ENCODE measurements at regions not wholly inside any gene's neighbourhood (a gene's known extent, or its start where the extent isn't known, plus 50 kb on each side); places are given as distances from the start of the nearest gene placed in this dataset.

DNA sequence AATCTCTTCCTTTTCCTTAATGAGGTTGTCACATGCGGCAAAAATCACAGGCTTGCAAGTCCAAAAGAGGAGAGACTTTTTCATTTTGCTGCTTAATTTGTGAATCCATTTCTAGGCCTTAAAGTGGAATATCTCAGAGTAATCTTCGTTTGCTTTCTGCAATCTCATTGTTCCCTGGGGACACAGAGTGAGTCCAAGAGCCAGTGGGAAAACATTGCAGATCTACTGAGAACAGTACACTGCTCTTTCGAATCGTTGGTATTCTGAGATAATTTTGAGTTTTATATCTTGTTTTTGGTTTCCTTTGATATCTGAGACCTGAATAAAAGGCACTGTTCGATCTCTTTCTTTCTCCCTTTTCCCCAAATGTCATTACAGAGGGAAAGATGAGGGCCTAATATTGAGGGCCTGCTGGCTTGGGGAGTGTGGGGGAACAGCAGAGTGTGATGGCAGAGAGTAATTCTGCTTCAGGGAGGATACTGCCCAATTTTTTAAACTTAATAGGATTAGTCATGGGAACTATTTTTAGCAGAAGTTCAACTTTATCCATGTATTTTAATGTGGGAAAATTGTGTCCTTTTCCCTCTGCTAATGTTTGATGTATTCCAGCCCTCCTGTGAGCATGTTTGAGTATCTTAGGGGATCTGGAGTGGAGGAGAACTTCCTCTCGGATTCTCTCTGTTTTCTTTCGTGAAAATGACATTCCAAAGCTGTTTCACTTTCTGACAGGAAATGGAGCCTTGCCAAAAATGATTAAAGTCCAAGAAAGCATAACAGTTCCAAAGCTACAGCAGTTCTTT, 418.2 kb upstream of the ZEB2 start (continued):
- TF ChIP-seq ZNF565 (CRISPR knock-in tag; conservative IDR thresholded peaks at IDR 0.05; ENCODE audit: low read depth) (no peak), BACH2 (CRISPR knock-in tag; IDR thresholded peaks at IDR 0.05; ENCODE audit: borderline replicate concordance) (no peak), ZFP30 (CRISPR knock-in tag; IDR thresholded peaks at IDR 0.05) (no peak), CSDC2 (CRISPR knock-in tag; IDR thresholded peaks at IDR 0.05) (no peak), PATZ1 (CRISPR knock-in tag; IDR thresholded peaks at IDR 0.05; ENCODE audit: borderline replicate concordance) (peak; percentile 64; the same call in 1 of the 2 replicates), ARNTL (CRISPR knock-in tag; IDR thresholded peaks at IDR 0.05; ENCODE audit: borderline replicate concordance, low read depth) (no peak), GLIS3 (CRISPR knock-in tag; IDR thresholded peaks at IDR 0.05) (no peak), ISL1 (CRISPR knock-in tag; IDR thresholded peaks at IDR 0.05) (peak; percentile 95), ZC3H10 (CRISPR knock-in tag; IDR thresholded peaks at IDR 0.05) (peak; percentile 90), RARB (CRISPR knock-in tag; IDR thresholded peaks at IDR 0.05) (peak; percentile 82; the same call in 1 of the 2 replicates), PPARA (CRISPR knock-in tag; IDR thresholded peaks at IDR 0.05; ENCODE audit: borderline replicate concordance) (no peak), TOX (CRISPR knock-in tag; IDR thresholded peaks at IDR 0.05; ENCODE audit: borderline replicate concordance) (peak; percentile 81; the same call in 1 of the 2 replicates), CSRNP3 (CRISPR knock-in tag; IDR thresholded peaks at IDR 0.05) (peak; percentile 48; the same call in 1 of the 2 replicates), OSR1 (CRISPR knock-in tag; IDR thresholded peaks at IDR 0.05) (no peak), ZNF70 (CRISPR knock-in tag; IDR thresholded peaks at IDR 0.05) (no peak), TCF4 (CRISPR knock-in tag; IDR thresholded peaks at IDR 0.05; ENCODE audit: borderline replicate concordance) (peak; percentile 64; the same call in 1 of the 2 replicates), ZFP3 (CRISPR knock-in tag; IDR thresholded peaks at IDR 0.05) (0 out of 2 replicates have a peak, but pooled peaks have one; percentile 17)

DNA sequence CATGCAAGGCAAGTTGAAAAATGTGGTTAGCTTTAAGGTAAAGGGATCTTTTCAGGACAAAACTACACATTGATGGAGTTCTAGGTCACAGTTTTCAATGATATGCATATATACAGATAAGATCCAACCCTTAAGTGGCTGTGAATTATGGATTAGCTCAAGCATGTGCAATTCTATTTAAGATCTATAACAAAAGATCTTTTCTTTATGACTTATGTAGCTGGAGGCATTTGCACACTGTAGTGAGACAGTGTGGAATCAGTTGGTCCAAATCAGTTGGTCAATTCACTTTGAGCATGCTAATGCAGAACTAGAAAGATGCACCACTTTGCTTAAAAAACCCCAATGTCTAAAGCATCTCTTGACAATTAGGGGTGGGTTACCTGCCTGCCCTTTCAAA, 417.1 kb upstream of the ZEB2 start:
- ATAC-seq = no peak
- TF ChIP-seq OSR1 (CRISPR knock-in tag; IDR thresholded peaks at IDR 0.05) = no peak

GRCh38 chr2:144936442-144936841, 416.5 kb upstream of the ZEB2 start:
- ATAC-seq = no peak
- TF ChIP-seq SNAI2 (CRISPR knock-in tag; IDR thresholded peaks at IDR 0.05) (no peak), CSDC2 (CRISPR knock-in tag; IDR thresholded peaks at IDR 0.05) (no peak), ZNF70 (CRISPR knock-in tag; IDR thresholded peaks at IDR 0.05) (no peak), ESRRG (CRISPR knock-in tag; IDR thresholded peaks at IDR 0.05) (no peak), ISL1 (CRISPR knock-in tag; IDR thresholded peaks at IDR 0.05) (no peak), OSR1 (CRISPR knock-in tag; IDR thresholded peaks at IDR 0.05) (no peak), TCF4 (CRISPR knock-in tag; IDR thresholded peaks at IDR 0.05; ENCODE audit: borderline replicate concordance) (no peak)
- TF ChIP-seq, protein P1, sequence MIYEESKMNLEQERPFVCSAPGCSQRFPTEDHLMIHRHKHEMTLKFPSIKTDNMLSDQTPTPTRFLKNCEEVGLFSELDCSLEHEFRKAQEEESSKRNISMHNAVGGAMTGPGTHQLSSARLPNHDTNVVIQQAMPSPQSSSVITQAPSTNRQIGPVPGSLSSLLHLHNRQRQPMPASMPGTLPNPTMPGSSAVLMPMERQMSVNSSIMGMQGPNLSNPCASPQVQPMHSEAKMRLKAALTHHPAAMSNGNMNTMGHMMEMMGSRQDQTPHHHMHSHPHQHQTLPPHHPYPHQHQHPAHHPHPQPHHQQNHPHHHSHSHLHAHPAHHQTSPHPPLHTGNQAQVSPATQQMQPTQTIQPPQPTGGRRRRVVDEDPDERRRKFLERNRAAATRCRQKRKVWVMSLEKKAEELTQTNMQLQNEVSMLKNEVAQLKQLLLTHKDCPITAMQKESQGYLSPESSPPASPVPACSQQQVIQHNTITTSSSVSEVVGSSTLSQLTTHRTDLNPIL (CRISPR knock-in tag; IDR thresholded peaks at IDR 0.05; ENCODE audit: low read depth) = no peak

GRCh38 chr2:144935736-144936135, 415.8 kb upstream of the ZEB2 start:
- TF ChIP-seq ZC3H10 (CRISPR knock-in tag; IDR thresholded peaks at IDR 0.05) (no peak), OSR1 (CRISPR knock-in tag; IDR thresholded peaks at IDR 0.05) (no peak), CSDC2 (CRISPR knock-in tag; IDR thresholded peaks at IDR 0.05) (no peak), ARNTL (CRISPR knock-in tag; IDR thresholded peaks at IDR 0.05; ENCODE audit: borderline replicate concordance, low read depth) (no peak), TOX (CRISPR knock-in tag; IDR thresholded peaks at IDR 0.05; ENCODE audit: borderline replicate concordance) (no peak), GLIS3 (CRISPR knock-in tag; IDR thresholded peaks at IDR 0.05) (no peak), PATZ1 (CRISPR knock-in tag; IDR thresholded peaks at IDR 0.05; ENCODE audit: borderline replicate concordance) (no peak)
- ATAC-seq = no peak
